ENCODE measurements at regions not wholly inside any gene's neighbourhood (a gene's known extent, or its start where the extent isn't known, plus 50 kb on each side); places are given as distances from the start of the nearest gene placed in this dataset.

- TF ChIP-seq POLR2A (IDR thresholded peaks at IDR 0.05) (no peak), CTCF (IDR thresholded peaks at IDR 0.05) (no peak), EP300 (IDR thresholded peaks at IDR 0.05) (no peak), POLR2AphosphoS5 (IDR thresholded peaks at IDR 0.05) (no peak)
Observed at GRCh38 chr2:71800106-71800809, 346.9 kb downstream of the DYSF start.

All from stomach (tissue), 4 donors.